GM12878 (cell line): ENCODE measurements at regions not wholly inside any gene's neighbourhood (a gene's known extent, or its start where the extent isn't known, plus 50 kb on each side); places are given as distances from the start of the nearest gene placed in this dataset.

Experiments
- ATAC-seq: fragments of 200-7000 bp; cut with Tn5 transposase; 3 replicates; pipeline ENCODE4 v1.9.1; 2020; ENCODE audit warnings: mild to moderate bottlenecking, moderate library complexity
- BruUV-seq: library from RNA; stranded (reverse); fragments of 400-500 nt; replicated peaks from 2 replicates; lab custom pipeline; 2021; lab: Mats Ljungman, UMichigan
- CTCF ChIA-PET: fragments of 300-600 bp; sonication (Branson Sonifier 250); formaldehyde crosslinking; extraction: SDS; loops from one replicate; lab custom pipeline; 2021; ENCODE audit warnings: inconsistent platforms; lab: Yijun Ruan, JAX
- POLR2A ChIA-PET: fragments of 350-600 bp; formaldehyde crosslinking; extraction: SDS; loops from one replicate; lab custom pipeline; 2021; ENCODE audit warnings: inconsistent platforms; lab: Charles Lee
- RAD21 ChIA-PET: fragments of 300-600 bp; sonication (Branson Sonifier 250); formaldehyde crosslinking; loops from one replicate; lab custom pipeline; 2023; ENCODE audit warnings: antibody characterized with exemption; ENCODE audit not compliant: unreplicated experiment; lab: Charles Lee
- SMC1A ChIA-PET: fragments of 300-600 bp; sonication (Branson Sonifier 250); formaldehyde crosslinking; loops from one replicate; lab custom pipeline; 2023; ENCODE audit not compliant: unreplicated experiment, uncharacterized antibody; lab: Charles Lee
- DNase-seq: peaks from one replicate; pipeline ENCODE4 v3.0.0-alpha.2; 2011; ENCODE audit warnings: low read depth, low spot score
- FAIRE-seq: peaks from 3 replicates; lab custom pipeline; 2011; peaks lifted over from hg19 to GRCh38; lab: Jason Lieb, UNC
- H2AFZ ChIP-seq: 2 replicates; pipeline ENCODE4 v1.6.0; 2011; ENCODE audit warnings: low read depth, low read length, control low read depth; ENCODE audit not compliant: control insufficient read depth
- H3K27ac ChIP-seq: 2 replicates; pipeline ENCODE4 v1.5.1; 2011; ENCODE audit warnings: control low read depth; ENCODE audit not compliant: control insufficient read depth, insufficient read depth
- H3K27me3 ChIP-seq, 2 experiments: replicated peaks in 1 of 2; 2 replicates each; pipeline versions ENCODE4 v1.6.0 to v1.6.1; 2011; ENCODE audit warnings: low read length in 1 of 2; ENCODE audit not compliant: control insufficient read depth in 2 of 2, insufficient read depth in 2 of 2
- H3K36me3 ChIP-seq, 2 experiments: 2 replicates each; pipeline ENCODE4 v1.5.1; 2011; ENCODE audit warnings: low read length in 1 of 2; ENCODE audit not compliant: control insufficient read depth in 2 of 2, insufficient read depth in 2 of 2
- H3K4me1 ChIP-seq: 2 replicates; pipeline ENCODE4 v1.6.1; 2011; ENCODE audit warnings: mild to moderate bottlenecking, low read length, moderate library complexity, mixed read lengths; ENCODE audit not compliant: control insufficient read depth, insufficient read depth
- H3K4me2 ChIP-seq: 2 replicates; pipeline ENCODE4 v1.6.0; 2011; ENCODE audit warnings: control low read depth; ENCODE audit not compliant: control insufficient read depth, insufficient read depth
- H3K4me3 ChIP-seq: fragments of 200-600 bp; sonication (generic); 2 replicates; pipeline ENCODE4 v1.5.1; 2016
- H3K79me2 ChIP-seq: 2 replicates; pipeline ENCODE4 v1.6.0; 2011; ENCODE audit warnings: low read length; ENCODE audit not compliant: control insufficient read depth, insufficient read depth
- H3K9ac ChIP-seq: 2 replicates; pipeline ENCODE4 v1.8.0; 2011; ENCODE audit warnings: low read length, control low read depth, mixed read lengths; ENCODE audit not compliant: control insufficient read depth, insufficient read depth
- H3K9me3 ChIP-seq: replicated peaks from 3 replicates; pipeline ENCODE4 v1.5.1; 2011; ENCODE audit warnings: mild to moderate bottlenecking, low read length; ENCODE audit not compliant: control insufficient read depth, insufficient read depth
- H4K20me1 ChIP-seq: 2 replicates; pipeline ENCODE4 v1.6.0; 2011; ENCODE audit not compliant: control insufficient read depth, insufficient read depth
- ASH2L ChIP-seq: fragments of 300-600, 200-600 bp; sonication (generic); IDR thresholded peaks from 2 replicates; pipeline ENCODE4 v1.6.1; 2017; ENCODE audit warnings: low read depth, mild to moderate bottlenecking, borderline replicate concordance
- CEBPB ChIP-seq, 2 experiments: fragments of 150-350 bp in 1 of 2; IDR thresholded peaks; 2 replicates each; pipeline ENCODE4 v1.6.1; 2012 to 2014; ENCODE audit warnings: low read depth in 2 of 2, low read length in 2 of 2, borderline replicate concordance in 1 of 2, inconsistent platforms in 1 of 2
- EED ChIP-seq: sonication (generic); IDR thresholded peaks from 2 replicates; pipeline ENCODE4 v1.6.1; 2016; ENCODE audit warnings: antibody characterized with exemption, low read depth
- EGR1 ChIP-seq, 2 experiments: IDR thresholded peaks; 1 replicate in 1 of 2; 2 replicates in 1 of 2; pipeline ENCODE4 v1.6.1; 2011 to 2012; ENCODE audit warnings: low read depth in 2 of 2, low read length in 2 of 2, borderline replicate concordance in 1 of 2, mild to moderate bottlenecking in 1 of 2, moderate library complexity in 1 of 2
- FOXM1 ChIP-seq: IDR thresholded peaks from 2 replicates; pipeline ENCODE4 v1.6.1; 2012; ENCODE audit warnings: low read depth, mild to moderate bottlenecking, inconsistent platforms, low read length, moderate library complexity
- KLF5 ChIP-seq: fragments of 450-650 bp; IDR thresholded peaks from 2 replicates; pipeline ENCODE4 v1.6.1; 2014; ENCODE audit warnings: mild to moderate bottlenecking; ENCODE audit not compliant: partially characterized antibody
- LARP7 ChIP-seq: fragments of 450-650 bp; IDR thresholded peaks from 2 replicates; pipeline ENCODE4 v1.6.1; 2017; ENCODE audit warnings: mild to moderate bottlenecking
- MEF2B ChIP-seq: fragments of 450-650 bp; IDR thresholded peaks from 2 replicates; pipeline ENCODE4 v1.6.1; 2018; ENCODE audit warnings: mild to moderate bottlenecking, moderate library complexity; ENCODE audit not compliant: partially characterized antibody, poor library complexity, severe bottlenecking
- MXI1 ChIP-seq: fragments of 150-350 bp; IDR thresholded peaks from 2 replicates; pipeline ENCODE4 v1.6.1; 2011; ENCODE audit warnings: low read depth, mild to moderate bottlenecking, inconsistent platforms, low read length, improper control_type of control experiment
- PAX5 ChIP-seq: IDR thresholded peaks from 2 replicates; pipeline ENCODE4 v1.6.1; 2011; ENCODE audit warnings: low read depth, low read length, borderline replicate concordance
- POLR2AphosphoS5 ChIP-seq: IDR thresholded peaks from 2 replicates; pipeline ENCODE4 v1.6.1; 2011; ENCODE audit warnings: mild to moderate bottlenecking, low read length, inconsistent platforms
- RBBP5 ChIP-seq: fragments of 200-600 bp; sonication (generic); conservative IDR thresholded peaks from 2 replicates; pipeline ENCODE4 v1.6.1; 2016
- RUNX3 ChIP-seq: IDR thresholded peaks from 2 replicates; pipeline ENCODE4 v1.6.1; 2012; ENCODE audit warnings: low read length, inconsistent platforms
- SMARCA5 ChIP-seq: fragments of 450-650 bp; IDR thresholded peaks from 2 replicates; pipeline ENCODE4 v1.6.1; 2017; ENCODE audit warnings: mild to moderate bottlenecking
- SMC3 ChIP-seq: IDR thresholded peaks from 2 replicates; pipeline ENCODE4 v1.6.1; 2011; ENCODE audit warnings: low read length, improper control_type of control experiment, borderline replicate concordance
- TCF3 ChIP-seq: IDR thresholded peaks from 2 replicates; pipeline ENCODE4 v1.6.1; 2012; ENCODE audit warnings: low read depth, mild to moderate bottlenecking, low read length, borderline replicate concordance; ENCODE audit not compliant: insufficient read depth
- ZBED1 ChIP-seq: IDR thresholded peaks from 2 replicates; pipeline ENCODE4 v1.6.1; 2016; ENCODE audit warnings: borderline replicate concordance
- ZBTB40 ChIP-seq: fragments of 450-650 bp; IDR thresholded peaks from 2 replicates; pipeline ENCODE4 v1.6.1; 2016; ENCODE audit warnings: mild to moderate bottlenecking, moderate library complexity, borderline replicate concordance
- ZSCAN29 ChIP-seq: fragments of 450-650 bp; IDR thresholded peaks from 2 replicates; pipeline ENCODE4 v1.6.1; 2017; ENCODE audit warnings: mild to moderate bottlenecking, moderate library complexity
- WGBS: methylation state at CpG from one replicate; pipeline ENCODE4 v1.1.6; 2016; ENCODE audit warnings: low lambda C conversion rate; ENCODE audit not compliant: insufficient replicate concordance, insufficient coverage; ENCODE audit errors: missing lambda C conversion rate; 5-methylcytosine and 5-hydroxymethylcytosine counted together
- in situ Hi-C: fragments of 300-500 bp; cut with MboI; formaldehyde crosslinking; loops from 9 replicates; pipeline ENCODE4 v1.14.3; 2018; ENCODE audit warnings: mixed read lengths
- intact Hi-C: fragments of 100-400 bp; cut with micrococcal nuclease; formaldehyde crosslinking; loops from one replicate; pipeline ENCODE4 v1.14.2; 2022; ENCODE audit not compliant: unreplicated experiment
- TF ChIP-seq, protein P1 (sequence below): fragments of 450-650 bp; IDR thresholded peaks from 2 replicates; pipeline ENCODE4 v1.6.1; 2017; ENCODE audit warnings: low read depth, mild to moderate bottlenecking, moderate library complexity

GRCh38 chr9:115278326-115279035 is 160.5 kb upstream of the TNC start:
- H3K36me3 ChIP-seq, result no peaks in the 10 kb centered on the region
- WGBS, result 14% methylated on average over 4 of the region's 4 CpGs
- H3K4me1 ChIP-seq, result no peaks in the 10 kb centered on the region
- FAIRE-seq, result no peak
- peak; percentile 72 for ATAC-seq
- no peak overlapping the region for H3K4me3 ChIP-seq
- H3K4me2 ChIP-seq, result no peak overlapping the region
- ChIA-PET CTCF (interaction anchor here (1.0 to 1.5 kb wide), 2 partner anchors 214 to 263 kb away, joined by 4 to 5 read pairs; no protein-coding TSS in a partner anchor), SMC1A (interaction anchor here (0.9 to 3.2 kb wide), 9 partner anchors 11 to 157 kb away, joined by 3 to 9 read pairs (median 4); no protein-coding TSS in a partner anchor), RAD21 (interaction anchor here (1.0 to 1.3 kb wide), 7 partner anchors 66 to 203 kb away, joined by 3 to 5 read pairs (median 4); no protein-coding TSS in a partner anchor), POLR2A (interaction anchor here (0.7 to 0.9 kb wide), 3 partner anchors 44 to 117 kb away, joined by 3 read pairs; no protein-coding TSS in a partner anchor)
- intact Hi-C loops (no loop called here), in situ Hi-C loops (no loop called here)
- H2AFZ ChIP-seq, result no peak overlapping the region
- H3K9ac ChIP-seq, result no peak overlapping the region
- H3K27ac ChIP-seq, result no peak overlapping the region
- BruUV-seq, result no TSS peak
- H3K27me3 ChIP-seq, result no peaks in the 10 kb centered on the region
- no peak for DNase-seq
- no peaks in the 10 kb centered on the region for H3K79me2 ChIP-seq
- H4K20me1 ChIP-seq, result no peaks in the 10 kb centered on the region
- H3K9me3 ChIP-seq, result no peaks in the 10 kb centered on the region
- TF ChIP-seq EGR1 (IDR thresholded peaks at IDR 0.05; ENCODE audit: borderline replicate concordance in 1 of 2, low read depth in 2 of 2, low read length in 2 of 2) (no peak), ZSCAN29 (no peak), LARP7 (no peak), MXI1 (no peak), POLR2AphosphoS5 (no peak), TCF3 (no peak), MEF2B (no peak), ASH2L (no peak), ZBTB40 (no peak), SMC3 (no peak), ZBED1 (no peak), KLF5 (no peak), RBBP5 (no peak), FOXM1 (no peak; the same call in 1 of the 2 replicates), RUNX3 (peak; percentile 78), EED (no peak), SMARCA5 (no peak), PAX5 (no peak), CEBPB (IDR thresholded peaks at IDR 0.05; ENCODE audit: borderline replicate concordance in 1 of 2, low read depth in 2 of 2, low read length in 2 of 2) (no peak)
- TF ChIP-seq, protein P1, sequence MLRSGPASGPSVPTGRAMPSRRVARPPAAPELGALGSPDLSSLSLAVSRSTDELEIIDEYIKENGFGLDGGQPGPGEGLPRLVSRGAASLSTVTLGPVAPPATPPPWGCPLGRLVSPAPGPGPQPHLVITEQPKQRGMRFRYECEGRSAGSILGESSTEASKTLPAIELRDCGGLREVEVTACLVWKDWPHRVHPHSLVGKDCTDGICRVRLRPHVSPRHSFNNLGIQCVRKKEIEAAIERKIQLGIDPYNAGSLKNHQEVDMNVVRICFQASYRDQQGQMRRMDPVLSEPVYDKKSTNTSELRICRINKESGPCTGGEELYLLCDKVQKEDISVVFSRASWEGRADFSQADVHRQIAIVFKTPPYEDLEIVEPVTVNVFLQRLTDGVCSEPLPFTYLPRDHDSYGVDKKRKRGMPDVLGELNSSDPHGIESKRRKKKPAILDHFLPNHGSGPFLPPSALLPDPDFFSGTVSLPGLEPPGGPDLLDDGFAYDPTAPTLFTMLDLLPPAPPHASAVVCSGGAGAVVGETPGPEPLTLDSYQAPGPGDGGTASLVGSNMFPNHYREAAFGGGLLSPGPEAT, result no peak
